Occipital lobe (tissue), 1 donor: ENCODE measurements at regions not wholly inside any gene's neighbourhood (a gene's known extent, or its start where the extent isn't known, plus 50 kb on each side); places are given as distances from the start of the nearest gene placed in this dataset.
A peak's percentile ranks its signal among the peaks of the same experiment; 100 is the strongest.

Experiments used
- DNase-seq: peaks from one replicate; lab custom pipeline; 2025; lab: John Stamatoyannopoulos, UW

DNA sequence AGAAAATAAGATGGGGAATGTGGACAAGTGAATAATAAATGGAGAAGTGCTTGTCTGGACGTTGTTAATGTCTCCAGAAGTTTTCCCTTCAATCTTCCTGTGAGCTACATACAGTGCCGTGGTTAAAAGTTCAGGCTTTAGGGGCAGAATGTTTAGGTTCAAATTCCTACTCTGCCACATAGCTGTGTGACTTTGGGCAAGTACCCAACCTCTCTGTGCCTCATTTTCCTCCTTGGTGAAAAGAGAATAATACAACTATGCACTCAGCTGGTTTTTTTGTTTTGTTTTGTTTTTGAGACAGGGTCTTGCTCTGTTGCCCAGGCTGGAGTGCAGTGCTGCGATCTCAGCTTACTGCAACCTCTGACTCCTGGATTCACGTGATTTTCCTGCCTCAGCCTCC lies 143.5 kb downstream of the CHIC2 start:
- no peak for DNase-seq

DNA sequence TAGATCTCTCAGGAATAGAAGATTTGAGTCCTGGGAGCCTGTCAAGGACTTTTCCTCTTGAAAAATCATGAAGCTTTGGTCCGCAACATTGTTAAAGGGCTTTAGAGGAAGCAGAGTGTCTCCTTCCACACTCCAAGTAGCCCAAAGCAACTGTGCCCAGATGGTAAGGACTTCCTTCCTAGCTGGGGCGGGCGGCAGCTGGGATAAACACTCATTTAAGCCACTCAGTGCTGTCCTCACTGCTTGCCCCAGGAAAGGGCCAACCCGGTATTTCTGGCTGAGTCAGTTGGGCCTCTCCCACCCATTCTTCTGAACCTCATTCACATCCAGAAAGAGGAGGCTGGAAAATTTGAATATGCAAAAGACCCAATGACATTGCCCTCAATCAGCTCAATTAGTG lies 144.3 kb downstream of the CHIC2 start:
- DNase-seq, result no peak

DNA sequence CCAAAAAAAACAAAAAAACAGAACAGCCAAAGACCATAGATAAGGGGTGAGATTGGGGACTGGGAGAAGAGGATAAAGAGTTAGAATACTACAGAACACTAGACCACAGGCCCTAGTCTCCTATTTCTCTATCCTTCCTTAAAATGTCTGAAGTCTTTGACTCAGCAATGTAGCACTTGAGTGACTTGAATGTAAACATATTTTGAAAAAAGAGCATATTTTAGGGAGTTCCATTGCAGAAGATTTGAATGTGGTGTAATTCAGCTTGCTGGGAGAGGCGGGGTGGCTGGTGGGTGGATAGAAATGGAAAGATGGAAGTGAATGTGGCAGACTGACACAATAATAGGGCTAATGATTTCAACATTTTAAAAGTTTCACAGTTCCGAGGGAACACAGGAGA lies 144.9 kb downstream of the CHIC2 start:
- DNase-seq, result no peak

DNA sequence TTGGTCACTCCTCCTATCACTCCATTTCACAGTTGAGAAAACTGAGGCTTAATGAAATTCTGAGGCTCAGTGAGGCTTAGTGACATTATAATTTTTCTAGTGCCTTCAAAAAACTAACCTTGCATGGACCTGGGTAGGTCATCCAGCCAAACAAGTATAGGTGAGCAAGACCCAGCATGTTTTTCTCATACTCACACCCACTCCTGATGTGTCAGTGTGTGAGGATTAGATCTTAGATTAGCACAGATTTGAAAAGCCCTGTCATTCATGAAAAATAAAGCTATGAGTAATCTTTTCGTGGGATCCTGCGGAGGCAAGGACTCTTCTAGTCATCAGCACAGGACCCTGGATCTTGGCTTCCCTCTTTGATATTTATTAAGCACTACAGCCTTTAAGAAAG lies 146.7 kb downstream of the CHIC2 start:
- DNase-seq, result no peak

DNA sequence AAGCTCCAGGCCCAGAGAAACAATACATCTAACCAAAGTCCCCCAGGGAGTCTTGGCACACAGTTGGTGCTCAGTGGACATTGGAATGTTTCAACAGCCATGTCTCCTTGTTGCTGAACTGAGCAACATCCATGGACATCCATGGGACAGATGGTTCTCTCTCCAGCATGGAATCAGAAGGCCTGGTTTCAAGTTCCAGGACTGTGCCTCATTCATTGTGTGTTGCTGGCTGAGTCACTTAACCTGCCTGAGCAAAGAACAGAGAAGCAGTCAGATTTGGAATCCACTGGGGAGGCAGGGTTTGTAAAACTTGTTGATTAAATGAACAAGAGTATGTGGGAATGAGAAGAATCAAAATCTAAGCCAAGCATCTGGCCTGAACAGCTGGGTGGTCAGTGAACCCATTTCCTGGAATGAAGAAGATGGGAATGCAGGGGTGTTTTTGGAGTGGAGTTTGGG lies 147.9 kb downstream of the CHIC2 start:
- DNase-seq, result no peak

DNA sequence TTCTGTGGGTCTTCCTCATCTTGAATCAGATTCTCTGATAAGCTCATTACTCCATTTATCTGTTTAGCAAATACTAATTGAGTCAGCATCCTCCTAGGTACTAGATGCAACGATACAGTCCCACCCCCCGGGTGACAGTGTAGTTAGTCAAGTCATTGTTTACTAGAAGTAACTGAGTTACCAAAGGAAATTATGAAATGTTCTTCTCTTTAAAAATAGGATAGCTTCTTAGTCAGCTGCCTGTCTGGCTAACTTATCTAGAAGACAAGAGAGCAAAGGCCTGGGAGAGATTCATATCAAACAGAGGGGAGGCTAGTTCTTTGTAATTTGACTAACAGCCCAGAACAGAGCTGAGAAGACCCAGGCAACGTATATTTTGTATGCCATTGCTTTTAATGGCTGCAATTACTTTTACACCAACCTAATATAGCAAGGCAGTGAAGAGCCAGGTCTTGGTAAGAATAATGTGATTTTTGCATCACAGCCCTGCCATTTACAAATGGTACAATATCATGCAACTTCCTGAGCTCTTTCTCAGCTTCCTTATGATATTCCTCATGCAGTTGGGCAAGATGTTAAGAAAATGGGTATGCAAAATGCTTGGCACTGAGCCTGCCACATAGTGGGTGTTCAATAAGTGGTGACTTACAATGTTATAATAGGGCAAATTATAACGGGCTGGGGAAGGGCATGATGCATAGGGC lies 149.9 kb downstream of the CHIC2 start:
- no peak for DNase-seq

DNA sequence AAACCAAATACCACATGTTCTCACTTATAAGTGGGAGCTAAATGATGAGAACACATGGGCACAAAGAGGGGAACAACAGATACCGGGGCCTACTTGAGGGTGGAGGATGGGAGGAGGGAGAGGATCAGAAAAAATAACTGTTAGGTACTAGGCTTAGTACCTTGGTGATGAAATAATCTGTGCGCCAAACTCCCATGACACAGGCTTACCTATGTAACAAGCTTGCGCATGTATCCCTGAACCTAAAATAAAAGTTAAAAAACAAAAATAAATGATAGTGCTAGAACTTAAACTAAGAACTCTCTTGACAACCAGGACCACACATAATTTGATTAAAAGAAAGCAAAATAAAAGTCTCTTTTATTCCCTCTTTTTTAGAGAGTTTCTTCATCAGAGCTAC lies 150.6 kb downstream of the CHIC2 start:
- no peak for DNase-seq

DNA sequence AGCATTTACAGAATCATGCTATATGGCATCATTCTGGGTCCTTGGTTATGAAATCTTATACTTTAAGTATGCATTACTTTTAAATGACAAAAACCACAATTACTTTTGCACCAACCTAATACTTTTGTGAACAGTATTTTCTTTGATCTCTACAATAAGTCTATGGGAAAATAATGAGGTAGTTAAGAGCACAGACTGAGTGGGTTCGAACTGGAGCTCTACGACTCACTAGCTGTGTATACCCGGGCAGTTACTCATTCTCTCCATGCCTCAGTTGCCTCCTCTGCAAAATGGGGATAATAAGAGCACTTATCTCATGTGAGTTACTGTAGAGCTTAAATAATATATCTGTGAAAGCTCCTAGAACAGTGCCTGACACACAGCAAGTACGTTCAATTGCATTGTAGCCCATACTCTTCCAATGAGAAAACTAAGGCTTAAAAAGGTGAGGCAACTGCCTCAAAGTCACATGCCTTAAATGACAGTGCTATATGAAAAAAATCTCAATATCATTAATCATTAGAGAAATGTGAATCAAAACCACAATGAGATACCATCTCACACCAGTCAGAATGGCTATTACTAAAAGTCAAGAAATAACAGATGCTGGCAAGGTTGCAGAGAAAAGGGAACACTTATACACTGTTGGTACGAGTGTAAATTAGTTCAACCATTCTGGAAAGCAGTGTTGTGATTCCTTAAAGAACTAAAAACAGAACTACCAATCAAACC lies 151.5 kb downstream of the CHIC2 start:
- no peak for DNase-seq

DNA sequence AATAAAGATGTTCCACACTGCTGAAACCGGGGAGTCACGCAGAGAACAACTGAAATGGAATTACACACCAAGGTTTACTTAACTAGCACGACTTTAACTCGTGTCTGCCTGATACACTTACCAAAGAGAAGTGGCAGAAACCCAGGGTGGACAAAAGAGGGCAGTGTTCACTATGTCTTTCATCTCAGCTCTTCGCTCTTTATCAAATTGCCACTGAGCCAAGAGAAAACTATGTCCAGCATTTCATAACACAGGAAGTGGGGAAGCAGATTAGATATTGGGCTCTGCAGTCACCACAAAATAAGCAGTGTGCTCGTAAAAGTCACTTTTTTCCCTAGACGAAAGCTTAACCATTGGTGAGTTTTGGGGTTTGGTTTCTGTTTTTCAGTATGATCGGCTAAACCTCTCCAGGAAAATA lies 155.7 kb downstream of the CHIC2 start:
- DNase-seq, result peak; percentile 10

DNA sequence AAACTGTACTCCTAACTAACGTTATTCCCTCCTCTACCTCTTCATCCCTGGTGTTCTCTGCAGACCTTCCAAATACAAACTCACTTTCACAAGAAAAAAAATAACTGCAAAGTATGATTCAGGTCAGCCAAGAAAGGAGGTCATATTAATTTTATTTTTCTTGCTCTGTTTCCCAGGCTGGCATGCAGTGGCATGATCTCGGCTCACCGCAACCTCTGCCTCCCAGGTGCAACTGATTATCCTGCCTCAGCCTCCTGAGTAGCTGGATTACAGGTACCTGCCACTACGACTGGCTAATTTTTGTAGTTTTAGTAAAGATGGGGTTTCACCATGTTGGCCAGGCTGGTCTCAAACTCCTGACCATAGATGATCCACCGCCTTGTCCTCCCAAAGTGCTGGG lies 156.6 kb downstream of the CHIC2 start:
- DNase-seq, result no peak

DNA sequence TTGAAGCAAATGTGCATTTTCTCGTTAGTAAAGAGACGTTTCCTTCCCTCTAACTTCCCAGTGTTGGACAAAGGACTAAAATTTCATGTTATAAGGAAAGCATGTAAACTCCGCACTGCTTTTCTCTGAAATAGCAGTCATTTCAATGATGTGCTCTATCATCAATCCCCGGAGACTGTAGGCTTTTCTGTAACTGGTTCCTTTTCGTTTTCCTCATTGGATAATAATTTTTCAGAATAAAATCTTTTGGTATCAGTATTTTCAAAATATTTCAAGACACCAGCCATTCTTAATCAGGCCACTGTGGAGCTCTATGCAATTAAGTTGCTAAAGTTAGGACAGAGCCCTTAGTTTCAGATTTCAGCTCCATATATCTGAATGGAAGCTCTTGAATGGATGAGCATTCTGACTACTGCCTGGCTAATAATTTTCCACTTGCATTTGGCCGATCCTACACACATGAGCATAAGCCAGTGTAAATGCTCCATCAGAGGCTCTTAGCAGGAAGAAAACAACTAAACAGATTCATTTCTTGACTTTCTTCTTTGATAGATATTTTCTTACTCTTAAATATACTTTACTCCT lies 157.7 kb downstream of the CHIC2 start:
- no peak for DNase-seq

DNA sequence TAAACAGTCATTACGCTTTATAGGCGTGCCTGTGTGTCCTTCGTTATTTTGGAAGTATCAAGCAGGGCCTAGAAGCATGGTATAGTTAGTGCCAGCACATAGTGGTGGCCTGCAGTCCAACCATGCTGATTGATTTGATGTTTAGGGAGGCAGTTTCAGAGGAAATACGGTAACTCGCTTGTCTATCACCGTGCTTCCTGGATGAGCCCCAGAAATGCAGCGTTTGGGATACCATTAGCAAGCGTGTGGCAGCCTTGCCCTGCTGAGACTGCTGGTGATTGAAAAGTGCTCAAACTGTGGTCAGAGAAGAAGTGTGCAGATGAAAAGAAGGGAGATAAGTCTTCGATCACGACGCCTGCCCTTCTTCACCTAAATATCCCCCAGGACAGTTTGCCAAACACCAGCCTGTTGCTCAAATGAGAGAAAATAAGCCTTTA lies 158.4 kb downstream of the CHIC2 start:
- peak; percentile 9 for DNase-seq

DNA sequence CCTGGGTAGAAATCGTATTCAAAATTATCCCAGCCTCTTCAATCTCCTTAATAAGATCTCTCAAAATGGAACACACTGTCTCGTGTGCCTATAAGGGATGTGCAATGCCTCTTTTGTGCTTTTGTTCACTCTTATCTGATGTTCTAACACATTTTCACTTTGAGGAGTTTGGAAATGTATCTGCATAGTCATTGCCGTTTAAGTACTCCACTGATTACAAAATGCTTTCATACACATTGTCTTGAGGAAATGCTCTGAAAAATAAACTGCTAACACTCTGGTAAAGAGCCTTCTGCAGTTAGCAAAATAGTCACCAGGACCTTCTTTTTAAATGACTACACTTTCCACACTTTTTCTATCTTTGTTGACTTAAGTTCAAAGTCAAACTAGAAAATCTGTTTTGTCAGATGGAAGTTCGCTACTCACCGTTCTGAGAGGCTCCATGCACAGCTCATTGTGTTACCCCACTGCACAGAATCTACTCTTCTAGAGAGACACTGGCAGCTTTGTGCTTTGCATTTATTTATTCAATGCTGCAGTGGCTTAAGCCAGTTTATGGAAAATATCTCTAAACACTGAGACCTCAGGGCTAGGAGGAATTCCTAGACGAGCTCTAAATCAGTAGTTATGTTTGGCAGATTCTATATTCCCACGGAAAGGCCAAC lies 159.0 kb downstream of the CHIC2 start:
- no peak for DNase-seq

DNA sequence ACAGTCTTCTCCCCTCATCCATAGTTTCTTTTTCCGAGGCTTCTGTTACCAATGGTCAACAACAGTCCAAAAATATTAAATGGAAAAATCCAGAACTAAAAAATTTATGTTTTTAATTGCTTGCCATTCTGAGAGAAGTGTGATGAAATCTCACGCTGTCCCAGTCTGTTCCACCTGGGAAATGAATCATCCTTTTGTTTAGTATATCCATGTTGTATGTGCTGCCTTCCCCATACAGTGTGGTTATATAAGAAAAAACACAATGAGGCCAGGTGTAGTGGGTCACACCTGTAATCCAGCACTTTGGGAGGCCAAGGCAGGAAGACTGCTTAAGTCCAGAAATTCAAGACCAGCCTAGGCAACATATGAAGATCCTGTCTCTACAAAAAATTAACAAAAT lies 161.6 kb downstream of the CHIC2 start:
- no peak for DNase-seq

DNA sequence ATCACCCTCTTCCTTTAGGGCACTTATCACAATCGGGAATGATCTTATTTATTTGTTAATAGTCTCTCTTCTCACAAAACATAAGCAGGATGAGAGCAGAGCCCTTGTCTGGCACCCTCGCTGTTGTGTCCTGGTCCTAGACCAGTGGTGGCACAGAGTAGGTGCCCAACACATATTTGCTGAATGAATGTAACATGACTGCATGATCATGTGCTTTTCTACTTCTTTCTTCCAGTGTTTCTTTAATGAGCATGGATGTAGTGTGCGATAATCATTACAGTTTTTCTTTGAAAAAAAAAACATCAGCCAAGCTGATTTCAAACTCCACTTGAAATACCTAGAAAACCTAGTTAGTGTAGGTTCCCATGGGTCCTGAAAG lies 164.1 kb downstream of the CHIC2 start:
- no peak for DNase-seq

DNA sequence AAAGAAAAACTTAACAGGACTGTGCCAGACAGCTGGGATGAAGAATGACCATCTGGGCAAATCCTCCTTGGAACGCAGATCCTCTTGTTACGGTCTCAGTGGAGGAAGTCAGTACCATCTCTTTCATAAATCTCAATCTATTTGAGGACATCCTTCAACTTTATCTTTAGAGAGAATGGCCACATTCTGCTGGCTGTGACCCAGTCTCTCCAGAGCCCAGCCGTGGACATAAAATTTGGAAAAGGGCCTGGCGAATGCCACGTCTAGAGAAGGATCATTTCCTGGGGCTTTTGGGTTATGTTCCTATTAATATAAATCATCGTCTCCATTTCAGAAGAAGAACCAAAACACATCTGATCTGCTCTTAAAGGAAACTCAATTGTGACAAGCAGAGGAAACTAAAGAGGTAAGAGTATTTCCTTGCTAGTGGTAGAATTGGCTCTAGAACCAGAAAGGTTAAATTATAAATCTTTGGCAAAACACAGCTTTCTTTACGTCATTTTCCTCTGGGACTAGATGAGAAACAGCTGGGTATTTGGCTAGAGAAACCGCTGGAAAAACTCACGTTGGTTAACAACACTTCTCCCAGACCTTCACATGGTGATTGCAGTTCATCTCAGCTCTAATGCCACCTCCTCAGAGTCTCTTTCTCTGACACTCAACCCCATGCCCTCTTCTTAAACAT lies 164.7 kb downstream of the CHIC2 start:
- DNase-seq, result no peak

DNA sequence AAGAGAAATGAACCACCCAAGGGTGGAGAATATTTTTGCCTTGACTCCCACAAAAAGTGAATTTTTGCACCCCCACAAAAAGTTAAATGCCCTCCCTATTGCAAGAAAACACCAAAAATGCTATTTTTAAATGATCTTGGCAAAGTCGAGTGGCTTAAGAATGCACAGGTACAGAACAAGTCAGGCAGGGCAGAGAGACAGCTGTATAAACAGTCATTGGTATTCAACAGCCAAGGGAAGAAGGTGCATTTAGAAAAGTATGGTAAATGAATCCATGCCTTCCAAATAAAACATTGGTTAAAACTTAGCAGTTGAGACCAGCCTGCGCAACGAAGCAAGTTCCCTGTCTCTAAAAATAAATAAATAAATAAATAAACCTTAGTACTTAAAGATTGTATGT lies 169.3 kb downstream of the CHIC2 start:
- DNase-seq, result no peak

DNA sequence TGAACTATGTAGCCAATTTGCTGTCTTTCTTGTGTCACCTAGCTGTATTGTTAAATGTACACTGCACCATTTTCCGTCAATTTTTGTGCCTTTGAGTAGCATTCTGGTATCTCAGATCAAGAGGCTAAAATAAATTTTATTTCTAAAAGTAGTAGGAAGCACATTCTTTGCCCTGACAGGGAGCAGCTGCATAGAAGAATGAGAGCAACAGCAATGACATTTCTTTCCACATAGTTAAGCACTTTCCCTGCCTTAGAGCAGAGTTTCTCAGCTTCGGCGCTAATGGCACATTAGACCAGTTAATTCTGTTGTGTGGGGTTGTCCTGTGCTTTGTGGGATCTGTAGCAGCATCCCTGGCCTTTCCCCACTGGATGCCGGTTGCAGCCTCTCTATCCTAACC lies 173.9 kb downstream of the CHIC2 start:
- no peak for DNase-seq

DNA sequence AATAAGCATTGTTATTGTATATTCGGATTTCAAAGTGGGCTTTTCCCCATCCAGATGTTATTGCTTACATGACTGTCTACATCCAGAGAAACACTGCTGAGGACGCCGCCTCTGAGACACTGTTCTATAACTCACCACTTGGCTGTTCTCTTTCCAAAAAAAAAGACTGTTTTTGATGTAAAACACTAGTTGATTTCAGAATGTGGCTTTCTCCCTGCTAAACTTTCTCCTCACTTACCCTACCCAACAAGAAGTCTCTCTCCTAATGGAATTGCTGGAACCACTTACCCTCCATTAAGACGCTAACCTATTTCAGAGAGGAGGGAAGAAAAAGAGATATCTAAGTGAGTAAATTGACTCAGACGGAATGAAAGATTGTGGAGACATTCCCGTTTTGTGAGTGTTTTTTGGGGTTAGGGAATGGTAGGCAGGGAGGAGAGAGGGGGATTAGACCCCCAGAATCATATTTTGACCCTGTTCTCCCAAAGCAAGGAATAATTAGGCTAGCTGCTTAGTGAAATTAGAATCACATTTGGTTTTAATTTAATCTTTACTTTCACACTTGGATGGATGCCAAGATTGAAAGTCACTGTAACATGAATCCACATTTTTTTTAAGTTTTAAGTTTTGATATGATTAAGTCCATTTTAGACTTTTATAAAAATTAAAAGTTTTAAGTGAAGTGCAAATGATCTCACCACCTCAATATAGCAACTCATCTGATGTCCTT lies 174.9 kb downstream of the CHIC2 start:
- DNase-seq, result no peak

DNA sequence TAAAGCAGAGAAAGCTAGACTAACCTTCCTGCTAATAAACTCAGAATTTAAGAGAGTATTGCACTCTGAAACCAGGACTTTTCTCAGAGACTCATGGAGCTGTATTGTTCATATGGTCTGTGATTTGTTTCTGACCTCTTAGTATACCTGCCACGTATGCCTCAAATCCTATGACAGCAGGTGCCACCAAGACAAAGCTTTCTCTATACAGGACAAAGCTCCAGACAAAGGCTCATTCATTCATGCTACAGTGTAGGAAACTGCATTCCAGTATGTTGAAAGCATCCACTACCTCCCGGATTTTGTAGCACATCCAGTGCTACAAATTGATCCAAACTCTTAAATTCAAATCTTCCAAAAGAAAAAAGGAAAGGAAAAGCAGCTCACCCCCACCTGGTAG lies 178.3 kb downstream of the CHIC2 start:
- DNase-seq, result no peak

DNA sequence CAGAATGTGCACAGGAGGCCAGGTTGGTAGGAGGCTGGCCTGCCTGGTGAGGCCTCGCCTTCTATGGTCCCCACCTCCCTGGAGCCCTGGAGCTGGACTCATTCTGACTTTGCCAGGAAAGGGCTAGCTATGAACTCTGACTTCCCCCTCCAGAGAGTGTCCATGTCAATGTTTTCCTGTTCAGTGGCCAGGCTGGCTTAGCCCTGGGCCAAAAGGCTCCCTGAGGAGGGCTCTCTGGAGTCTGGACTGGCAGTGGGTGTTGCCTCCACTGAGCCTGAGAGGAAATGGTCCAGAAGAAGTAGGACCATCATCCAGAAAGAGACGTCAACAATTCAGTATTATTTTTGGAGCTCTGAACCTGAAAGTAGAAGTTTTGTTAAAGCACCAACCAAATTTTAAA lies 178.7 kb downstream of the CHIC2 start:
- DNase-seq, result no peak
